AG04449 (cell line): ENCODE measurements at regions not wholly inside any gene's neighbourhood (a gene's known extent, or its start where the extent isn't known, plus 50 kb on each side); places are given as distances from the start of the nearest gene placed in this dataset.

Source experiments
- CTCF ChIA-PET: fragments of 350-600 bp; formaldehyde crosslinking; extraction: SDS; loops from one replicate; lab custom pipeline; 2021; ENCODE audit warnings: antibody characterized with exemption; lab: Yijun Ruan, JAX
- POLR2A ChIA-PET: fragments of 400-600, 350-600 bp; formaldehyde crosslinking; extraction: SDS; loops from one replicate; lab custom pipeline; 2020; ENCODE audit warnings: antibody characterized with exemption, inconsistent platforms; lab: Yijun Ruan, JAX
- DNase-seq: peaks from one replicate; pipeline ENCODE4 v3.0.0-alpha.2; 2010; ENCODE audit warnings: low read depth, low spot score
- H3K4me3 ChIP-seq: 2 replicates; pipeline ENCODE4 v1.5.1; 2011; ENCODE audit warnings: low read depth, mild to moderate bottlenecking, control low read depth, low read length
- CTCF ChIP-seq: IDR thresholded peaks from one replicate; pipeline ENCODE4 v1.5.1; 2011; ENCODE audit warnings: mild to moderate bottlenecking, moderate library complexity, low read length, control low read depth, inconsistent platforms; ENCODE audit not compliant: insufficient read depth; ENCODE audit errors: missing control alignments

- no peak overlapping the region for H3K4me3 ChIP-seq
- CTCF ChIA-PET = interaction anchor here (0.9 to 1.3 kb wide), 3 partner anchors 9 to 177 kb away, joined by 3 to 5 read pairs (median 3); no protein-coding TSS in a partner anchor
- DNase-seq = no peak
- POLR2A ChIA-PET = no interaction called here
- TF ChIP-seq CTCF = no peak
Observed at GRCh38 chr3:24060055-24060454, 115.0 kb downstream of the NR1D2 start.

- H3K4me3 ChIP-seq = no peak overlapping the region
- TF ChIP-seq CTCF = no peak
- POLR2A ChIA-PET = no interaction called here
- no peak for DNase-seq
- CTCF ChIA-PET = interaction anchor here (1.5 kb wide), 1 partner anchor 64 kb away, joined by 3 read pairs; no protein-coding TSS in a partner anchor
Observed at GRCh38 chr3:24062916-24063315, 117.8 kb downstream of the NR1D2 start.
